Suprapubic skin (tissue), 4 donors: ENCODE measurements at regions not wholly inside any gene's neighbourhood (a gene's known extent, or its start where the extent isn't known, plus 50 kb on each side); places are given as distances from the start of the nearest gene placed in this dataset.

Experiments
- DNase-seq, 2 donors: peaks; one replicate each; pipeline ENCODE4 v3.0.0-alpha.2; 2019; ENCODE audit warnings: low spot score in 2 of 2
- H3K27ac ChIP-seq: fragments of 200-600 bp; sonication (generic); one replicate; pipeline ENCODE4 v1.5.1; 2019
- H3K27me3 ChIP-seq: fragments of 200-600 bp; sonication (generic); one replicate; pipeline ENCODE4 v1.5.1; 2019
- H3K36me3 ChIP-seq: fragments of 200-600 bp; sonication (generic); one replicate; pipeline ENCODE4 v1.5.1; 2019
- H3K4me1 ChIP-seq: fragments of 200-600 bp; sonication (generic); one replicate; pipeline ENCODE4 v1.5.1; 2019
- H3K4me3 ChIP-seq: fragments of 200-600 bp; sonication (generic); one replicate; pipeline ENCODE4 v1.5.1; 2019; ENCODE audit warnings: mild to moderate bottlenecking
- H3K9me3 ChIP-seq: fragments of 200-600 bp; sonication (generic); one replicate; pipeline ENCODE4 v1.5.1; 2019
- EP300 ChIP-seq: sonication (generic); formaldehyde crosslinking; IDR thresholded peaks from one replicate; pipeline ENCODE4 v1.6.1; 2017; ENCODE audit warnings: antibody characterized with exemption
- POLR2A ChIP-seq, 2 donors: fragments of 450-650 bp; IDR thresholded peaks; one replicate each; pipeline ENCODE4 v1.6.1; 2017; ENCODE audit warnings: antibody characterized with exemption in 2 of 2, mild to moderate bottlenecking in 2 of 2, moderate library complexity in 2 of 2
- POLR2AphosphoS5 ChIP-seq, 3 donors: sonication (generic); formaldehyde crosslinking; IDR thresholded peaks; one replicate each; pipeline ENCODE4 v1.6.1; 2017; ENCODE audit warnings: antibody characterized with exemption in 3 of 3
- WGBS: methylation state at CpG from one replicate; pipeline ENCODE4 v1.1.5; 2018; 5-methylcytosine and 5-hydroxymethylcytosine counted together
- TF ChIP-seq, protein P1 (sequence below), 2 donors: fragments of 200-600 bp in 1 of 2; fragments of 450-650 bp in 1 of 2; sonication (generic) in 1 of 2; IDR thresholded peaks; one replicate each; pipeline ENCODE4 v1.5.1; 2016 to 2019; ENCODE audit warnings: antibody characterized with exemption in 2 of 2, mild to moderate bottlenecking in 1 of 2, moderate library complexity in 1 of 2

DNA sequence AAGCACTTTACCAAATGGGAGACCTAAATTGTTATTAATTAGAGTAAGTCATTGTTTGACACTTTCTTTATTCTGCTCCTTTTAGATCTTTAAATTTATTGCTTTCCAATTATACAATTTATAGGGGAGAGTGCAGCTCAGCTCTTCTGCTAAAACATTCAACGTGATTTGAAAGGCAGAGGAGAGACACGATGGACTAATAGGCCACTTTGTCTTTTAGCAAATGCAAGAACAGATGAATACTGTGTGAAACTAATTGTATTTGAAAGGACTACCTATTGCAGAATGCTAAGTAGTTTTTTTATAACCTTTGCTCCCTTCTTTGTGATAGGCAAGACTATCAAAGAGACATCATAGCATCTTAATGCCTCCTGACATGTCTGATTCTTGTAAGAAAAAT is 320.4 kb upstream of the KLF3 start:
- H3K4me3 ChIP-seq = no peak overlapping the region
- DNase-seq = no peak
- 78% methylated on average over 2 of the region's 2 CpGs for WGBS
- peaks cover 11% of the 10 kb centered on the region for H3K9me3 ChIP-seq
- H3K36me3 ChIP-seq = no peaks in the 10 kb centered on the region
- H3K27ac ChIP-seq = no peak overlapping the region
- H3K27me3 ChIP-seq = no peaks in the 10 kb centered on the region
- no peaks in the 10 kb centered on the region for H3K4me1 ChIP-seq
- TF ChIP-seq POLR2AphosphoS5 (IDR thresholded peaks at IDR 0.05) (no peak), EP300 (no peak), POLR2A (IDR thresholded peaks at IDR 0.05) (no peak)
- TF ChIP-seq, protein P1, sequence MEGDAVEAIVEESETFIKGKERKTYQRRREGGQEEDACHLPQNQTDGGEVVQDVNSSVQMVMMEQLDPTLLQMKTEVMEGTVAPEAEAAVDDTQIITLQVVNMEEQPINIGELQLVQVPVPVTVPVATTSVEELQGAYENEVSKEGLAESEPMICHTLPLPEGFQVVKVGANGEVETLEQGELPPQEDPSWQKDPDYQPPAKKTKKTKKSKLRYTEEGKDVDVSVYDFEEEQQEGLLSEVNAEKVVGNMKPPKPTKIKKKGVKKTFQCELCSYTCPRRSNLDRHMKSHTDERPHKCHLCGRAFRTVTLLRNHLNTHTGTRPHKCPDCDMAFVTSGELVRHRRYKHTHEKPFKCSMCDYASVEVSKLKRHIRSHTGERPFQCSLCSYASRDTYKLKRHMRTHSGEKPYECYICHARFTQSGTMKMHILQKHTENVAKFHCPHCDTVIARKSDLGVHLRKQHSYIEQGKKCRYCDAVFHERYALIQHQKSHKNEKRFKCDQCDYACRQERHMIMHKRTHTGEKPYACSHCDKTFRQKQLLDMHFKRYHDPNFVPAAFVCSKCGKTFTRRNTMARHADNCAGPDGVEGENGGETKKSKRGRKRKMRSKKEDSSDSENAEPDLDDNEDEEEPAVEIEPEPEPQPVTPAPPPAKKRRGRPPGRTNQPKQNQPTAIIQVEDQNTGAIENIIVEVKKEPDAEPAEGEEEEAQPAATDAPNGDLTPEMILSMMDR (IDR thresholded peaks at IDR 0.05) = no peak

DNA sequence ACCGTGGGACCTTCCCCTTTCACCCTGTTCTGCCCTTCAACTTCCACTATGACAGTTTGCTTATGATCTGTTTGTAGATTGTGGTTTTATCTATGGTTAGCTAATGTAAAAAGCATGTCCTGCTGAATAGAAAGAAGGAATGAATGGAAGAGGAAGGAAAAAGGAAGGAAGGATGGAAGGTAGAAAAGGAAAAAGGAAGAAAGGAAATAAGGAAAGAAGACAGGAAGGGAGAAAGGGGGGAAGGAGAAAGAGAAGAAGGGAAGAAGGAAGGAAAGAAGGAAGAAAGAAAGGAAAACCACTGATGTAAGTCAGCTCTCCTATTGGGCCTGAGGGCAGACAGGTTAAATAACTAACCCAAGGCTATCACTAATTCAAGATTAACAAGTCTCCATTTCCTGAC is 319.1 kb upstream of the KLF3 start:
- TF ChIP-seq, protein P1 (IDR thresholded peaks at IDR 0.05) = no peak
- TF ChIP-seq POLR2A (IDR thresholded peaks at IDR 0.05) (no peak), EP300 (no peak), POLR2AphosphoS5 (IDR thresholded peaks at IDR 0.05) (no peak)
- no peaks in the 10 kb centered on the region for H3K4me1 ChIP-seq
- no peak for DNase-seq
- H3K9me3 ChIP-seq = peaks cover 11% of the 10 kb centered on the region
- WGBS = 72% methylated on average over 1 of the region's 1 CpG
- no peaks in the 10 kb centered on the region for H3K27me3 ChIP-seq
- H3K36me3 ChIP-seq = no peaks in the 10 kb centered on the region
- H3K27ac ChIP-seq = no peak overlapping the region
- H3K4me3 ChIP-seq = no peak overlapping the region

DNA sequence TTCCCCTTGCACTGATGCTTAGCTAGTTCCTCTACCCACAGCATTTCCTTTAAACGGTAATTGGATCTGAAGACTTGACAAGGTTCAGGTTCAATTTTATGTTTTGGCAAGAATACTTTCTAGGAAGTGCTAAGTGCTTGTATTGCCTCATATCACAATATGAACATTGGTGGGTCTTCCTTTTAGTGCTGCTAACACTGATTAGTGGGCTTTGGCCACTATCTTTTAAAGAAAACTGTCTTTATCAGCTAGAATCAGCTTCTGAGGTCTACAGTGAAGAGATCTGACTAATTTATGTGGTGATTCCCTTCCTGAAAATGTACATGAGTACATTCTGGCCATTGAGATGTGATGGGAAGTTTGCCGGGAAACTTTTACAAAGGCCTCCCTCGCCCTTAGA is 316.7 kb upstream of the KLF3 start:
- 65% methylated on average over 3 of the region's 3 CpGs for WGBS

DNA sequence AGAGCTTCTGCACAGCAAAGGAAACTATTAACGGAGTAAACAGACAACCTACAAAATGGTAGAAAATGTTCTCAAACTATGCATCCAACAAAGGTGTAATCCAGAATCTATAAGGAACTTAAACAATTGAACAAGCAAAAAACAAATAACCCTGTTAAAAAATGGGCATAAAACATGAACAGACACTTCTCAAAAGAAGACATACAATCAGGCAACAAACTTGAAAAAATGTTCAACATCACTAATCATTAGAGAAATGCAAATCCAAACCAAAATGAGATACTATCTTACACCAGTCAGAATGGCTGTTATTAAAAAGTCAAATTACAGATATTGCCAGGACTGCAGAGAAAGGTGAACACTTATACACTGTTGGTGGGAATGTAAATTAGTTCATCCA is 309.6 kb upstream of the KLF3 start:
- peaks cover 6% of the 10 kb centered on the region for H3K9me3 ChIP-seq
- TF ChIP-seq, protein P1 (IDR thresholded peaks at IDR 0.05) = no peak
- no peak for TF ChIP-seq POLR2A (IDR thresholded peaks at IDR 0.05)
- TF ChIP-seq EP300 = no peak
- no peak for TF ChIP-seq POLR2AphosphoS5 (IDR thresholded peaks at IDR 0.05)
- H3K4me1 ChIP-seq = no peaks in the 10 kb centered on the region
- H3K4me3 ChIP-seq = no peak overlapping the region
- DNase-seq = no peak
- H3K36me3 ChIP-seq = no peaks in the 10 kb centered on the region
- H3K27ac ChIP-seq = no peak overlapping the region
- 85% methylated on average over 1 of the region's 1 CpG for WGBS
- H3K27me3 ChIP-seq = no peaks in the 10 kb centered on the region

More for the DNA sequence above, 316.7 kb upstream of the KLF3 start:
- no peak for TF ChIP-seq EP300
- TF ChIP-seq POLR2AphosphoS5 (IDR thresholded peaks at IDR 0.05) = no peak
- no peak for TF ChIP-seq POLR2A (IDR thresholded peaks at IDR 0.05)
- TF ChIP-seq, protein P1 (IDR thresholded peaks at IDR 0.05) = no peak
- Histone ChIP-seq H3K27ac (no peak overlapping the region), H3K4me1 (no peaks in the 10 kb centered on the region), H3K27me3 (no peaks in the 10 kb centered on the region), H3K36me3 (no peaks in the 10 kb centered on the region), H3K4me3 (no peak overlapping the region), H3K9me3 (peaks cover 11% of the 10 kb centered on the region)
- DNase-seq = no peak

DNA sequence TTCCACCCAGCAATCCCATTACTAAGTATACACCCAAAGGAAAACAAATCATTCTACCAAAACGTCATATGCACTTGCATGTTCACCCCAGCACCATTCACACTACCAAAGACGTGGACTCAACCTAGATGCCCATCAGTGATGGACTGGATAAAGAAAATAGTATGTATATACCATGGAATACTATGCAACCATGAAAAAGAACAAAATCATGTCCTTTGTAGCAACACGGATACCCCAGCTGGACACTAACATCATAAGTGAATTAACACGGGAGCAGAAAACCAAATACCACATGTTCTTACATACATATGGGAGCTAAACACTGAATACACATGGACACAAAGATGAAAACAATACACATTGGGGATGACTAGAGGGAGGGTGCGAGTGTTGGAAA is 309.1 kb upstream of the KLF3 start:
- TF ChIP-seq POLR2A (IDR thresholded peaks at IDR 0.05) (no peak), POLR2AphosphoS5 (IDR thresholded peaks at IDR 0.05) (no peak), EP300 (no peak)
- TF ChIP-seq, protein P1 (IDR thresholded peaks at IDR 0.05) = no peak
- 90% methylated on average over 5 of the region's 5 CpGs for WGBS
- Histone ChIP-seq H3K9me3 (peaks cover 6% of the 10 kb centered on the region), H3K36me3 (no peaks in the 10 kb centered on the region), H3K27me3 (no peaks in the 10 kb centered on the region), H3K27ac (no peak overlapping the region), H3K4me3 (no peak overlapping the region), H3K4me1 (peaks cover 2% of the 10 kb centered on the region)
- no peak for DNase-seq
